HG02759 (cell line): ENCODE measurements at regions not wholly inside any gene's neighbourhood (a gene's known extent, or its start where the extent isn't known, plus 50 kb on each side); places are given as distances from the start of the nearest gene placed in this dataset.
"Not testable (repeated sequence)": the region's sequence is repeated elsewhere in the genome, so short reads cannot be mapped to it uniquely, and the experiment has no call there.

Experiments
- ATAC-seq: cut with Tn5 transposase; IDR thresholded peaks from one replicate; pipeline ENCODE4 v1.9.1; 2021; ENCODE audit warnings: mild to moderate bottlenecking, moderate library complexity; ENCODE audit not compliant: unreplicated experiment

DNA sequence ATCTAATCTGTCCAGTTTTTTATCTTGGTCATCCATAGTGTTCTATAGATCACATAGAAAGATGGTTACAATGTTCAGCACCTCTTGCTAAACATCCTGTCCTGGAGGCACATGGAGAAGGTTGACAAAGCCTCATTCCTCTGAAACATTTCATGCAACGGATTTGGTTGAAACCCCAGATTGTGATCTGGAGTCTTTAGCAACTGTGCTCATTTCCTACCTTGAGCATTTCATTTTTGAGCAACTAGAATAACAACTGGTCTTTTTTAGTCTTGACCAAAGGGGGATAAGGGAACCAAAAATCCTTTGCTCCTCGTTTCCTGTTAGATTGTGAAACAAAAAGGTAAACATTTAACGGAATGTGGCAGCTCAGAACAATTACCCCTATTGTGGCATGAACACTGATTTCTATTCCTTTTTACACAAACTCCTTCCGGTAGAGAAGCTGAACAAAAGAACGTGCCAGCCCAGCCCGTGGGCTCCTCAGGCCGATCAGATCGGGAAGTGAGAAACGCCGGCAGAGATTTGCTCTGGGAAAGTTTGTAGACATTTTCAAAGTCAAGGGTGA lies 94.7 kb upstream of the ERRFI1 start:
- no peak for ATAC-seq

DNA sequence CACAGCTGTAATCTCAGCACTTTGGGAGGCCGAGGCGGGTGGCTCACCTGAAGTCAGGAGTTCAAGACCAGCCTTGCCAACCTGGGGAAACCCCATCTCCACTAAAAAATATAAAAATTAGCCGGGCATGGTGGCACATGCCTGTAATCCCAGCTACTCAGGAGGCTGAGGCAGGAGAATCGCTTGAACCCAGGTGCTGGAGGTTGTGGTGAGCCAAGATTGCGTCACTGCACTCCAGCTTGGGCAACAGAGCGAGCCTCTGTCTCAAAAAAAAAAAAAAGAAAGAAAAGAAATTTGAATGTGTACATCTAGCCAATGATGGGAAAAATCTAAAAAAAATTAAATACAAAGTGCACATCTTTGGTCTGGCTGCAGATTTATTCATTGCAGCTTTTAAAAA lies 92.6 kb upstream of the ERRFI1 start:
- ATAC-seq = not testable (repeated sequence)

DNA sequence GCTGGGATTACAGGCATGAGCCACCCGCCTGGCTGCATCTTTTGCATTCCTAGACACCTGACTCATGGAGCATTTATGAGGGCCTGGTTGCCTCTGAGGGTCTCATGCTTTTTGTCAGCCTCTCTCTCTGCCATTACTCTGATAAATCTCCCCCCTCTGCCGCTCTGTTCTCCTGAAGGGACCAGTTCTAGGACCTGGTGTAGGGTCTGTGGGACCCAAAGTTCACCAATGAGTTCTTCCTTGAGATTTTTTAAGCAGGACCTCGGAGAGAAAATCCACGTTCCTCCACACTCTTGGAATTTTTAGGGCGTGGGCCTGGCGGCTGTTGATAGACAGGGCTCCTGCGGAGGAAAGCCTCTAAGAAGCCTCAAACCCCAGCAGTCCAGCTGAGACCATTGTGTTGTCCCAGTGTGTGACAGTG lies 91.9 kb upstream of the ERRFI1 start:
- ATAC-seq = no peak

DNA sequence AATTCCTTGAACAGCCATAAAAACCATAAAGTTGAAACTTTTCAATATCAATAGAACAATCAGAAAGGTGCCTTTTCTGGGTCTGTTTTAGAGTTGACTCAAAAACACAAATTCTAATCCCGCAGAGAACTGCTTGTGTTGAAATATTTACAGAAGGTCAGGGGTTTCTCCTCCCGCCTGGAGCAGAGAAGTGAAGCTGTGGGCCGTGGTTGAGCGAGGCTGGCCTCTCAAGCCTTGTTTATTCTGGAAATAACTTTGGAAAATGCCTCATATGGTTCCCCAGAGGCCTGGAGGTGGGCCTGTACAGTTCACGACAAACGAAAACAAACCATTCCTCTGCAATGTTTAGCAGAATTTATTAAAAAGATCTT lies 90.8 kb upstream of the ERRFI1 start:
- no peak for ATAC-seq

DNA sequence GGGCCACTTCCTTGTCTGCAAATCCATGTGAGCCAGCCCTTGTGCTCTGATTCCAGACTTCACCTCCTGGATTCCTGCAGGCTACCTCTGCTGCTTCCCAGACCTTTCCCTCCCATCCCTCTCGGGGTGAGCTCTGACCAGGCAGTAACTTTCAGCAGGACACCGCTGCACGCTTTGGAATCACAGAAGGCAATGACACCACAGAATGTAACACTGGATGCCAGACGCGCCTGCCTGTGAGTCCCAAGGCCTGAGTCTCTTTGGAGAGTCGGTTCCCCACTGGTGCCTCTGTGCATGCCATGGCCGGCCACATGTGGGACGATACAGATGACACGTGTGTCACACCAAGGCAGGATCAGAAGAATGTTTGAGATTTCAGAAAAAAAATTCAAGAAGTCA lies 89.7 kb upstream of the ERRFI1 start:
- ATAC-seq = no peak

DNA sequence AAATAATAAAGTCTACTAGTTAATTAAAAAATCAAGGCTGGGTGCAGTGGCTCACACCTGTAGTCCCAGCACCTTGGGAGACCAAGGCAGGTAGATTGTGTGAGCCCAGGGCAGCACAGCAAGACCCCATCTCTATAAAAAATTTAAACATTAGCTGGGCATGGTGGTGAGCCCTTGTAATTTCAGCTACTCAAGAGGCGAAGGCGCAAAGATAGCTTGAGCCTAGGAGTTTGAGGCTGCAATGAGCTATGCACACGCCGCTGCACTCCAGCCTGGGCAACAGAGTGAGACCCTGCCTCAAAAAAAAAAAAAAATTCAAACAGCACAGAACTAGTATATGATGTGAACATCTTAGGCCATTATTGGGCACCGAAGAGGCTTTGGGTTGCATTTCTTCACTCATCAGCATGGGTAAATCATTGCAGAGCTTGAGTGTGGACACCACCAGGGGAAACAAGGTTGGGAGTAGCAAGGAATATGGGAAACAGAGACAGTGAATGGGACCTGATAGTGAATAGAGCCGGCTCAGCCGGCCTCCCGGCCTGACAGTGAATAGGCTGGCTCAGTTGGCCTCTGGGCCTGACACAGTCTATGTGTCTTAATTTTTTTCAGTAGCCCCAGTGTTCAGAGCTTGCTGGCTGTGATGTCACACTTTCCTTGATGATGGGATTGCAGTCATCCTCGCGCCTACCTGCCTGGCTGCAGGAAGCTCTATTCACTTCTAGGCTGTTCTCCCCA lies 89.1 kb upstream of the ERRFI1 start:
- no peak for ATAC-seq

DNA sequence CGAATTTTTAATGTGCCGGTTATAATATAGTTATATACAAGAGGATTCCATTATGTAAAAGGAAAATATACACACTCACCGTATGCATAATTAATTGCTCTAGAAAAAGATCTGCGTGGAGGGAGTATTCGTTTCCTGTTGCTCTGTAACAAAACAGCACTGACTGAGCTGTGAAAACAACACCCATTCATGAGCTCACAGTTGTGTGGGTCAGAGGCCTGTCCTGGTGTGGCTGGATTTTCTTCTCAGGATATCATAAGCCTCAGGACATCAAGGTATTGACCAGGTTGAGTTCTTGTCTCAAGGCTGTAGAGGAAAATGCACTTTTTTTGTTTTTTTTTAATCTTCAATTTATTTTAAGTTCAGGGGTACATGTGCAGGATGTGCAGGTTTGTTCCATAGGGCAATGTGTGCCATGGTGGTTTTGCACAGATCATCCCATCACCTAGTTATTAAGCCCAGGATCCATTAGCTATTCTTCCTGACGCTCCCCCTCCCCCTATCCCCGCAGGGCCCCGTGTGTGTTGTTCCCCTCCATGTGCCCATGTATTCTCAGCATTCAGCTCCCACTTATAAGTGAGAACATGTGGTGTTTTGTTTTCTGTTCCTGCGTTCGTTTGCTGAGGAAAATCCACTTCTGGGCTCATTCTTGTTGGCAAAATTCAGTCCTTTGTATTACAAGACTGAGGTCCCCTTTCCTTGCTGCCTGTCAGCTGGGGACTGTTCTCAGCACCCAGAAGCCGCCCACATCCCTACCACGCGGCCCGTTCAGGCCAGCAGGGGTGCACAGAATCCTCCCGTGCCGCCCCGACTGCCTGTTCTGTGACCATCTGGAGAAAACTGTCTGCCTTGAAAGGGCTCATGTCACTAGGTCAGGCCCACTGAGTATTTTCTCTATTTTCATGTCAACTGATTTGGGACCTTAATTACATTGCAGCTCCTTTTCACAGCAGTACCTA lies 87.4 kb upstream of the ERRFI1 start:
- ATAC-seq = no peak

DNA sequence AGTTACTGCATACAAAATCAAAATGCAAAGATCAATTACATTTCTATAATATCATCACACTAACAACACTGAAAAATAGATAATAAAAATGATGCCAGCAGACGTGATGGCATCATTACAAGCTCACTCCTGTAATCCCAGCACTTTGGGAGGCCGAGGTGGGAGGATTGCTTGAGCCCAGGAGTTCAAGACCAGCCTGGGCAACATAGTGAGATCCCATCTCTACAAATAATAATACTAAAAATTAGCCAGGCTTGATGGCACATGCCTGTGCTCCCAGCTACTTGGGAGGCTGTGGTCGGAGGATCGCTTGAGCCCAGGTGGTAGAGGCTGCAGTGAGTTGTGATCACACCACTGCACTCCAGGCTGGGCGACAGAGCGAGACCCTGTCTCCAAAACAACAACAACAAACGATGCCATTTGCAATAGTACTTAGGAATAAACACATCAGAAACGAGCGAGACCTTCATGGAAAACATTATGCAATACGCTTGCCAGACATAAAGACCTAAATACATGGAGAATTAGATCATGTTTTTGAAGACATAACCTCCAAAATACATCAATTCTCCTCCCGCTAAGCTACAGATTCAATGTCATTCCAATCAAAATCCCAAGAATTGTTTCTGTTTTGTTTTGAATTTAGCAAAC lies 86.6 kb upstream of the ERRFI1 start:
- no peak for ATAC-seq

DNA sequence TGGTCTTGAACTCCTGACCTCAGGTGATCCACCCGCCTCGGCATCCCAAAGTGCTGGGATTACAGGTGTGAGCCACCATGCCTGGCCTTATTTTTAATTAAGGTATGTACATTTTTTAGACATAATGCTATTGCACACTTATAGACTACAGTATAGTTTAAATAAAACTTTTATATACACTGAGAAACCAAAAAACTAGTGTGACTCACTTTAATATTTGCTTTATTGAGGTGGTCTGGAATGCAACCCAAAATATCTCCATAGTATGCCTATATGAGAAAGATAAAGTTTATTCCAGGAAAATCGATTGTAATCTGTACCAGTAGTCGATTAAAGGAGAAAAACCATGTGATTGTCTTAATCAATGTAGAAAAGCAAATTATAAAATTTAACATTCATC lies 85.5 kb upstream of the ERRFI1 start:
- ATAC-seq = no peak

DNA sequence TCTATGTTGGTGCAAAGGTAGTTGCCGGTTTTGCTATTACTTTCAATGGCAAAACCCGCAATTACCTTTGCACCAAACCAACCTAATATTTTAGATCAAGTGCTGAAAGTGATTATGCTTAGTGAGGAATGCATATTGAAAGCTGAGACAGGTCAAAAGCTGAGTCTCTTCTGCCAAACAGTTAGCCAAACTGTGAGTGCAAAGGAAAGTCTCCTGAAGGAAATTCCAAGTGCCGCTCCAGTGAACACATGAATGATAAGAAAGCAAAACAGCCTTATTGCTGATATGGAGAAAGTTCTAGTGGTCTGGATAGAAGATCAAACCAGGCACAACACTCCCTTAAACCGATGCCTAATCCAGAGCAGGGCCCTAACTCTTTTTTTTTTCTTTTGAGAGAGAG lies 83.1 kb upstream of the ERRFI1 start:
- ATAC-seq = no peak

DNA sequence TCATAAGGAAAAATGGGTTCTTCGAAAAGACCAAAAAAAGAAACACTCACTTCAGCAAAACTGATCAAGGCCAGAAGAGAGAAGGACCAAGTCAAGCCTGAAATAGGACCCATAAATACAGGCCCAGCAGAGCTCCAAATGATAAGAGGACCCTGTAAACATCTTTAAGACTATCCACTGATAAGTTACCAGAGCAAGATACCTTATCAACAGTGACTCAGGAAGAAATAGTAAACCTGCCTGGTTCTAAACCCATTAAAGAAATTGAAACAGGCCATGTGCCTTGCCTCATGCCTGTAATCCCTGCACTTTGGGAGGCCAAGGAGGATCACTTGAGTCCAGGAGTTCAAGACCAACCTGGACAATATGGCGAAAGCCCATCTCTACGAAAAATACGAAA lies 81.8 kb upstream of the ERRFI1 start:
- no peak for ATAC-seq

DNA sequence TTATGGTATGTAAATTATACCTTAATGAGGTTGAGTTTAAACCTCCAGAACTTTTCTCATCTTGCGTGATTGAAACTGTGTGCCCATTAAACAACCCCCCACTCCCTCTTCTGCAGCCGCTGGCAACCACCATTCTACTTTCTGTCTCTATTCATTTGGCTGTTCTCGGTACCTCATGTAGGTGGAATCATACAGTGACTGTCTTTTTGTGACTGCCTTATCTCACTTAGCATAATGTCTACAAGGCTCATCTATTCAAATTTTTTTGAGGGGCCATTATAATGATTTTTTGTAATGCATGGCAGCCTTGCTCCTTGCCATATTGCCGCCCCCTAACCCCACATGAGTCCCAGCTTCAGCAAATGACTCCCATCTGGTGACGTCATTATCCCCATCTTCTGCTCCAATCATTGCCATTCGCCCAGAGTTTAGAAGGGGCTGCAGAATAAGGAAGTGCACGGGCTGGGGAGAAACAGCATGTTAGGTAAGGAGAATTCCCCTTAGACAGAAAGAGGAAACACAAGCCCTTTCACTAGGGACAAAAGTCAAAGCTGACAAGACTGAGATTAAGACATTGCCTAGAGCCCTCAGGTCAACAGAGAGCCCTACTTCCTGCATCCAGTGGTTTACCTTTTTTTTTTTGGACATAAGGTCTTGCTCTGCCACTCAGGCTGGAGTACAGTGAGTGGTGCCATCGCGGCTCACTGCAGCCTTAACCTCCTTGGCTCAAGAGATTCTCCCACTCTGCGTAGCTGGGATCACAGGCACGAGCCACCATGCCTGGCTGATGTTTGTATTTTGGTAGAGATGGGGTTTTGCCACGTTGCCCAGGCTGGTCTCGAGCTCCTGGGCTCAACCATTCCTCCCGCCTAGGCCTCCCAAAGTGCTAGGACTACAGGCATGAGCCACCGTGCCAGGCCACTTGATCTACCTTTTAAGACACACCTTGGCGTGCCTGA lies 78.4 kb upstream of the ERRFI1 start:
- ATAC-seq = no peak

DNA sequence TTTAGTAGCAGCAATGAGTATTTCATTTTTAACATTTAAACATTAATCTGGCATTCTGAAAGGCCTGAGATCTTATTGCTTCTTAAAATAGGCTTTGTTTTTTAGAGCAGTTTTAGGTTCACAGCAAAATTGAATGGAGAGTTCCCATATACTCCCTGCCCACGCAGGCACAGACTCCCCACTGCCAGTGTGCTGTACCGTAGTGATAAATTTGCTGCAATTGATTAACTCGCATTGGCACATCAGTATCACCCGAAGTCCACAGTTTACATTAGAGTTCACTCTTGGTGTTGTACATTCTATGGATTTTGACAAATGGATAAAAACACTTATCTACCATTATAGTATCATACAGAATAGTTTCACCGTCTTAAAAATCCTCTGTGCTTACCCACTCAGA lies 71.8 kb upstream of the ERRFI1 start:
- ATAC-seq = no peak

DNA sequence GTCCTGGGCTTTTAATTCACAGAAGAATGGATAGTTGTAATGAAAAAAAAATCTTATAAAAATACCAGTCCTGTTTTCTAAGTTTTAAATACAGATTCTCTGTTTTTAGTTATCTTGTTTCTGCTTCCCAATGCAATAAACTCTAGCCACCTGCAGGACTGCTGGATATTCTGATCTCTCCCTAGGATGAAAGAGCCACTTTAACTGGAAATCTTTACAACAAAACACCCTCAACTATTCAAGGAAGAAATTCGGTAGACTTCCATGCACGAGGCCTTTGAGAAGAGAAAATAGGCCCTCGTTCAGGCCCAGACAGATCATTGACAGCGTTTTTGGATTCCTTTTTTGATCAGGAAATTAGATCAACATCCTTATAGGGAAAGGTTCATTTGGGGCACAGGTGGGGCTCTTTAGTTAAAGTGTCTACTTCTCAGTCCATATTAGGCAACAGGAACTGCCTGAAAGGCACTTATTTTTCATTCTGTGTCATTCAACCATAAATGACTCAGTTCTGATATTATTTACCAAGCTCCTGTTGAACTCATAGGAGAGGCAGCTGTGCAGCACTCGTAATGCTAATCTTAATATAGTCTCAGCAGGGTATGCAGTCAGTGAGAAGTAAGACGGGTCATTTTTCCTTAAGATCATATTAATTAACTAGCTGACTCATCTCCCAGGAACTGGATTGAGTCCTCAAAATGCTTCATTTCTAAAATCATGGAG lies 71.1 kb upstream of the ERRFI1 start:
- peak; percentile 88 for ATAC-seq

DNA sequence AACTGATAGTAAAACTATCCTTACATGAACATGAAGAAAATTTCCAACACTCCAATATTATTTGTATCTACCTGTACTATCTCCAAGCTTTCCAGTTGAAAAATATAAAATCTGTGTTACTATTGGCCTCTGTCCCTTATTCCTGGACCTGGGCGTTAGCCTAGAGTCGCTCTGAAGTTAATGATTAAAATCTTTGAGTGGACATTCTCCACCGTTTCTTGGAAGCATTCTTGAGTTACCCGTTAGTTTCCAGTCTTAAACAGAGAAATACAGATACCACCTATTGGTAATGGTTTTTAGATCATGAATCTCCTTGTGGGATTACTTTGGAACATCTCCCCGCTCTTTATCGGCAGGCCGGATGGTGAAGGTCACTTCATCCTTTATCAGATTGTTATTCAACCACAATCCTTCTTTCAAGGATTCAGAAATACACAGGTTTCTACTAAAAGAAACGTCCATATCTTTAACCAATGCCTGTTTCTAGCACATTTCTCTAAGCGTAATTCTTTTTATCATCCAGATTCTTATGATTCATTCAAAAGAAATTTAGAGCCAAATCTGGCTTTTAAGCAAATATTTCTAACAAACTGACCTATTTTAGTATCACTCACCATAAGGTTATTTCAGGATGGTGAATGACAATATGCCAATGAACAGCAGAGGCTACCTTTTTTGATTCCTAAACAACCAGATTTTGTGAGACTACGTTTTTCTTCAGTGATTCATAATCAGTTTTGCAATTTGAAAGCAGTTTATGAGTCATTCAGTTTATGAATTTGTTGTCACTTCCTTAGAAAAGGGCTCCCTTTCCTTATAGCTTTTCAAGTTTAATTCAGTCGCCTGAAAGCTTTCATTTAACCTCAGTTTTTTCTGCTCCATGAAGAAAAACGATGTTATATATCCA lies 70.2 kb upstream of the ERRFI1 start:
- no peak for ATAC-seq

DNA sequence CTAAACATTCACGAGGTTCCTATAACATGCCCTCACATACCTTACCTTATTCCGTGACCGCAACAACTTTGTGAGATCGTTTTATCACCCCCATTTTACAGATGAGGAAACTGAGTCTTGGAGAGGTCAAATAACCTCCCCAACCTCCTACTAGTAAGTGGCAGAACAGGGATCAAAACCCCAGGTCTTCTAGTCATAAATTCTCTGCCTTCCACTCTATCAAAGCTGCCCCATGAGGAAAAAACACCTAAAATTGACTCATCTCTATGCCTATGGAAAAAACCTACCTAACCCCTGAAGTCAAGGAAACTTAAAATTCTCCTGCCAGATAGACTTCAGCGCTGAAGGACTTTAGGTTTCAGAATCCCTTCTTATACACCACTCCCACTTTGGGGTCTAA lies 69.5 kb upstream of the ERRFI1 start:
- ATAC-seq = no peak

DNA sequence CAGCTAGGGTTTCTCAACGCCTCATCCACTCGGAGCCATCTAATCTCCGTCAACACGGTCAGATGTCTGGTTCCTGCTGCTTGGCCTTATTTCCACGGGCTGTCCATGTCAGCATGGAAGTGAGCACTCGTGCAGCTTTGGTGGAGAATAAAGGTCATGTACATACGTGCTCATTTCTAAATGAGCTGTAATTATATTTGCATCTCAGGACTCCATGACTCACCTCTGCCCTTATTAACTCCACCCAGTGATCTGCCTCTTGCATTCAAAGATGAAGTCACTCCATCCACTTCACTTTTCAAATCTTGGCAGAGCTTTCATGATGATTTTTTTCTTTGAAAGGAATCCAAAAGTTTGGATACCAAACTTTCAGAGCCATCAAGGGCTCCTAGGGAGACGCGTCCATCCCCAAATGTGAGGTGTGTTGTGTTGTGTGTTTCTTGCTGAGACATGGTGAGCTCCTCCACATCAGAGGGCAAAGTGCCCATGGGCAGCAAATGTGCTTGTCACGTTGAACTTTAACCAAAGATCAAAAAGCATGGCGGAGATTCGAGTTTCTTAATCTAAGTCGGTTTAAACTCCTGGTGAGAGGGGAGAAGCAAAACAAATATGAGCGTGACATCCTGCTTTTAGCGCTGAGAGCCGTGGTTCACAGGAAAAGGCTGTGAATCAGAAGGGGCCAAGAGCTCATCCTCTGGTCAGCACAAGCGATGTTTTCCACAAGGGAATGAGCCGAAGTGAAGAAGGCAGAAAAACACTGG lies 68.6 kb upstream of the ERRFI1 start:
- no peak for ATAC-seq
